ENCODE measurements at regions not wholly inside any gene's neighbourhood (a gene's known extent, or its start where the extent isn't known, plus 50 kb on each side); places are given as distances from the start of the nearest gene placed in this dataset.
"Not testable (repeated sequence)": the region's sequence is repeated elsewhere in the genome, so short reads cannot be mapped to it uniquely, and the experiment has no call there.

GRCh38 chr3:59502806-59503205, 453.0 kb upstream of the CFAP20DC start:
- WGBS: 74% methylated on average over 4 of the region's 4 CpGs
- H3K4me3 ChIP-seq: no peak overlapping the region
- no peak for DNase-seq (ENCODE audit: low spot score)

GRCh38 chr3:59499954-59500353, 450.1 kb upstream of the CFAP20DC start:
- intact Hi-C loops (cut with DNase I): no loop called here
- TF ChIP-seq CTCF (IDR thresholded peaks at IDR 0.05) (no peak), POLR2AphosphoS5 (IDR thresholded peaks at IDR 0.05) (no peak), POLR2A (IDR thresholded peaks at IDR 0.05) (no peak)
- Histone ChIP-seq H3K36me3 (no peaks in the 10 kb centered on the region), H3K4me1 (replicated peaks) (no peaks in the 10 kb centered on the region), H3K27ac (no peak overlapping the region), H3K4me3 (no peak overlapping the region), H3K27me3 (replicated peaks; ENCODE audit: insufficient read depth) (no peaks in the 10 kb centered on the region), H3K9me3 (no peaks in the 10 kb centered on the region)
- no peak for DNase-seq (ENCODE audit: low spot score)
- 96% methylated on average over 4 of the region's 4 CpGs for WGBS

More at GRCh38 chr3:59502806-59503205, 453.0 kb upstream of the CFAP20DC start:
- H3K9me3 ChIP-seq: no peaks in the 10 kb centered on the region
- intact Hi-C loops (cut with DNase I): no loop called here
- no peaks in the 10 kb centered on the region for H3K27me3 ChIP-seq (replicated peaks; ENCODE audit: insufficient read depth)
- H3K4me1 ChIP-seq (replicated peaks): no peaks in the 10 kb centered on the region
- TF ChIP-seq POLR2AphosphoS5 (IDR thresholded peaks at IDR 0.05) (no peak), POLR2A (IDR thresholded peaks at IDR 0.05) (no peak), CTCF (IDR thresholded peaks at IDR 0.05) (no peak)
- H3K27ac ChIP-seq: no peak overlapping the region
- H3K36me3 ChIP-seq: no peaks in the 10 kb centered on the region

- Histone ChIP-seq H3K4me3 (no peak overlapping the region), H3K27ac (no peak overlapping the region), H3K9me3 (no peaks in the 10 kb centered on the region), H3K36me3 (no peaks in the 10 kb centered on the region), H3K4me1 (replicated peaks) (no peaks in the 10 kb centered on the region), H3K27me3 (replicated peaks; ENCODE audit: insufficient read depth) (no peaks in the 10 kb centered on the region)
- TF ChIP-seq POLR2AphosphoS5 (IDR thresholded peaks at IDR 0.05): no peak
- no peak for TF ChIP-seq CTCF (IDR thresholded peaks at IDR 0.05)
- TF ChIP-seq POLR2A (IDR thresholded peaks at IDR 0.05): no peak
- intact Hi-C loops (cut with DNase I): no loop called here
- no peak for DNase-seq (ENCODE audit: low spot score)
- WGBS: 94% methylated on average over 15 of the region's 15 CpGs
Measured at GRCh38 chr3:59499000-59499399, 449.2 kb upstream of the CFAP20DC start.

- no peak overlapping the region for H3K4me3 ChIP-seq
- intact Hi-C loops (cut with DNase I): no loop called here
- H3K27ac ChIP-seq: no peak overlapping the region
- H3K9me3 ChIP-seq: no peaks in the 10 kb centered on the region
- TF ChIP-seq CTCF (IDR thresholded peaks at IDR 0.05): no peak
- TF ChIP-seq POLR2AphosphoS5 (IDR thresholded peaks at IDR 0.05): no peak
- TF ChIP-seq POLR2A (IDR thresholded peaks at IDR 0.05): no peak
- H3K27me3 ChIP-seq (replicated peaks; ENCODE audit: insufficient read depth): no peaks in the 10 kb centered on the region
- no peaks in the 10 kb centered on the region for H3K36me3 ChIP-seq
- 85% methylated on average over 5 of the region's 5 CpGs for WGBS
- no peaks in the 10 kb centered on the region for H3K4me1 ChIP-seq (replicated peaks)
- DNase-seq (ENCODE audit: low spot score): no peak
Measured at GRCh38 chr3:59496250-59496649, 446.4 kb upstream of the CFAP20DC start.

- intact Hi-C loops (cut with DNase I); H3K9me3 ChIP-seq; H3K4me3 ChIP-seq; H3K36me3 ChIP-seq; H3K4me1 ChIP-seq (replicated peaks); H3K27ac ChIP-seq; H3K27me3 ChIP-seq (replicated peaks; ENCODE audit: insufficient read depth); DNase-seq (ENCODE audit: low spot score): not testable (repeated sequence)
- 95% methylated on average over 1 of the region's 1 CpG for WGBS
Measured at GRCh38 chr3:59494969-59495368, 445.1 kb upstream of the CFAP20DC start.
